GM10266 (cell line): ENCODE measurements at regions not wholly inside any gene's neighbourhood (a gene's known extent, or its start where the extent isn't known, plus 50 kb on each side); places are given as distances from the start of the nearest gene placed in this dataset.

Source experiments
- DNase-seq: peaks from one replicate; pipeline ENCODE4 v3.0.0; 2012; ENCODE audit errors: extremely low spot score
- TF ChIP-seq, protein P1 (sequence below): IDR thresholded peaks from 2 replicates; pipeline ENCODE4 v1.5.1; 2012; ENCODE audit warnings: mild to moderate bottlenecking, low read depth; ENCODE audit not compliant: control insufficient read depth, insufficient read depth; ENCODE audit errors: missing control alignments

DNA sequence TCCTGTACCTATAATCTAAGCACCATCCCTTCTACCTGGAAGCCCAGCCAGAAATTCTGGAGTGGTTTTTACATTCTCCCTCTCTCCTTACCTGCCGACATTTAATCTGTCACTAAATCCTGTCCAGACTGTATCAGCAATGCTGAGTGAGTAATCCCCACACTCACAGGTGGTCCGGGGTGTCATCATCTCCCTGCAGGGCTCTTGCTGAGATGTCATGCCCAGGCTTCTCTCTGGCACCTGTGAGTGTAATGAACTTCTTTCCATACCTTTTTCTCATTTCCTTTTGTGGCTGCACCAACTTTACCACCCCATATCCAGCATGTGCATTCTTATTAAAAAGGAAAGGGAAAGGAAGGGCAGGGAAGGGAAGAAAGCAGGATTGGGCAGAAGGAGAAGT, 355.2 kb downstream of the CCSER2 start:
- TF ChIP-seq, protein P1, sequence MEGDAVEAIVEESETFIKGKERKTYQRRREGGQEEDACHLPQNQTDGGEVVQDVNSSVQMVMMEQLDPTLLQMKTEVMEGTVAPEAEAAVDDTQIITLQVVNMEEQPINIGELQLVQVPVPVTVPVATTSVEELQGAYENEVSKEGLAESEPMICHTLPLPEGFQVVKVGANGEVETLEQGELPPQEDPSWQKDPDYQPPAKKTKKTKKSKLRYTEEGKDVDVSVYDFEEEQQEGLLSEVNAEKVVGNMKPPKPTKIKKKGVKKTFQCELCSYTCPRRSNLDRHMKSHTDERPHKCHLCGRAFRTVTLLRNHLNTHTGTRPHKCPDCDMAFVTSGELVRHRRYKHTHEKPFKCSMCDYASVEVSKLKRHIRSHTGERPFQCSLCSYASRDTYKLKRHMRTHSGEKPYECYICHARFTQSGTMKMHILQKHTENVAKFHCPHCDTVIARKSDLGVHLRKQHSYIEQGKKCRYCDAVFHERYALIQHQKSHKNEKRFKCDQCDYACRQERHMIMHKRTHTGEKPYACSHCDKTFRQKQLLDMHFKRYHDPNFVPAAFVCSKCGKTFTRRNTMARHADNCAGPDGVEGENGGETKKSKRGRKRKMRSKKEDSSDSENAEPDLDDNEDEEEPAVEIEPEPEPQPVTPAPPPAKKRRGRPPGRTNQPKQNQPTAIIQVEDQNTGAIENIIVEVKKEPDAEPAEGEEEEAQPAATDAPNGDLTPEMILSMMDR = no peak
- DNase-seq = no peak

GRCh38 chr10:84683980-84684740, 355.8 kb downstream of the CCSER2 start:
- TF ChIP-seq, protein P1 = no peak
- no peak for DNase-seq

- DNase-seq = no peak
- TF ChIP-seq, protein P1 = no peak
These were observed 356.8 kb downstream of the CCSER2 start for GRCh38 chr10:84685047-84685660.

- TF ChIP-seq, protein P1 = no peak
- DNase-seq = no peak
These were observed 364.6 kb downstream of the CCSER2 start for GRCh38 chr10:84693006-84693405.

- no peak for DNase-seq
- TF ChIP-seq, protein P1 = no peak
These were observed 367.5 kb downstream of the CCSER2 start for GRCh38 chr10:84695902-84696301.

- TF ChIP-seq, protein P1 = no peak
- DNase-seq = no peak
These were observed 368.2 kb downstream of the CCSER2 start for GRCh38 chr10:84696610-84697009.

- no peak for DNase-seq
- TF ChIP-seq, protein P1 = no peak
These were observed 370.6 kb downstream of the CCSER2 start for GRCh38 chr10:84698989-84699388.
